H9 (cell line): ENCODE measurements at regions not wholly inside any gene's neighbourhood (a gene's known extent, or its start where the extent isn't known, plus 50 kb on each side); places are given as distances from the start of the nearest gene placed in this dataset.
"Not testable (repeated sequence)": the region's sequence is repeated elsewhere in the genome, so short reads cannot be mapped to it uniquely, and the experiment has no call there.

ENCODE experiments used
- DNase-seq: peaks from one replicate; pipeline ENCODE4 v3.0.0-alpha.2; 2017
- H2AFZ ChIP-seq: one replicate; pipeline ENCODE4 v1.6.1; 2013; ENCODE audit warnings: mild to moderate bottlenecking, low read length, control low read depth, moderate library complexity
- H2AK5ac ChIP-seq: 2 replicates; pipeline ENCODE4 v1.6.1; 2013; ENCODE audit warnings: low read length, control low read depth, mixed read lengths; ENCODE audit not compliant: insufficient read length
- H2BK120ac ChIP-seq: one replicate; pipeline ENCODE4 v1.6.1; 2013; ENCODE audit warnings: low read depth, mild to moderate bottlenecking, low read length, control low read depth, inconsistent platforms; ENCODE audit not compliant: poor library complexity, severe bottlenecking
- H2BK12ac ChIP-seq: 2 replicates; pipeline ENCODE4 v1.6.1; 2013; ENCODE audit warnings: low read length, control low read depth, mixed read lengths, low read depth; ENCODE audit not compliant: insufficient read length
- H2BK15ac ChIP-seq: 2 replicates; pipeline ENCODE4 v1.6.1; 2013; ENCODE audit warnings: low read depth, low read length, control low read depth
- H2BK20ac ChIP-seq: one replicate; pipeline ENCODE4 v1.6.1; 2013; ENCODE audit warnings: low read depth, mild to moderate bottlenecking, low read length, control low read depth, inconsistent platforms; ENCODE audit not compliant: poor library complexity, severe bottlenecking
- H2BK5ac ChIP-seq: 2 replicates; pipeline ENCODE4 v1.6.1; 2013; ENCODE audit warnings: low read length, control low read depth, mixed read lengths; ENCODE audit not compliant: insufficient read length
- H3K14ac ChIP-seq: 2 replicates; pipeline ENCODE4 v1.6.1; 2013; ENCODE audit warnings: low read length, control low read depth; ENCODE audit not compliant: insufficient read depth
- H3K18ac ChIP-seq: 2 replicates; pipeline ENCODE4 v1.6.1; 2013; ENCODE audit warnings: low read depth, mild to moderate bottlenecking, mixed read lengths, low read length, control low read depth; ENCODE audit not compliant: insufficient read length
- H3K23ac ChIP-seq: 2 replicates; pipeline ENCODE4 v1.6.1; 2013; ENCODE audit warnings: low read length, control low read depth, mixed read lengths, low read depth; ENCODE audit not compliant: insufficient read length
- H3K23me2 ChIP-seq: 2 replicates; pipeline ENCODE4 v1.6.1; 2013; ENCODE audit warnings: low read depth, mild to moderate bottlenecking, mixed read lengths, low read length, control low read depth; ENCODE audit not compliant: insufficient read length, poor library complexity, severe bottlenecking
- H3K27ac ChIP-seq: 2 replicates; pipeline ENCODE4 v1.5.1; 2013; ENCODE audit warnings: low read length, control low read depth, mixed read lengths, low read depth; ENCODE audit not compliant: insufficient read length
- H3K27me3 ChIP-seq: 2 replicates; pipeline ENCODE4 v1.6.1; 2013; ENCODE audit warnings: low read length, control low read depth, inconsistent platforms; ENCODE audit not compliant: insufficient read depth
- H3K4ac ChIP-seq: 2 replicates; pipeline ENCODE4 v1.6.1; 2013; ENCODE audit warnings: low read depth, mild to moderate bottlenecking, control low read depth, inconsistent platforms, low read length, moderate library complexity
- H3K4me1 ChIP-seq: 2 replicates; pipeline ENCODE4 v1.6.1; 2013; ENCODE audit warnings: low read length, control low read depth, inconsistent platforms; ENCODE audit not compliant: insufficient read depth
- H3K4me2 ChIP-seq: 2 replicates; pipeline ENCODE4 v1.6.1; 2013; ENCODE audit warnings: low read length, control low read depth, mixed read lengths; ENCODE audit not compliant: insufficient read length, insufficient read depth
- H3K56ac ChIP-seq: 2 replicates; pipeline ENCODE4 v1.6.1; 2013; ENCODE audit warnings: low read depth, mild to moderate bottlenecking, mixed read lengths, low read length, control low read depth; ENCODE audit not compliant: insufficient read length
- H3K79me1 ChIP-seq: 2 replicates; pipeline ENCODE4 v1.6.1; 2013; ENCODE audit warnings: low read depth, mild to moderate bottlenecking, moderate library complexity, low read length, control low read depth, inconsistent platforms; ENCODE audit not compliant: insufficient read depth, poor library complexity, severe bottlenecking
- H3K79me2 ChIP-seq: 2 replicates; pipeline ENCODE4 v1.6.1; 2013; ENCODE audit warnings: low read length, control low read depth, inconsistent platforms; ENCODE audit not compliant: insufficient read depth
- H3K9ac ChIP-seq: 2 replicates; pipeline ENCODE4 v1.6.1; 2013; ENCODE audit warnings: low read length, control low read depth, mixed read lengths; ENCODE audit not compliant: insufficient read length; ENCODE audit errors: extremely low read depth
- H3K9me3 ChIP-seq: one replicate; pipeline ENCODE4 v1.6.1; 2013; ENCODE audit warnings: low read depth, low read length, inconsistent platforms; ENCODE audit not compliant: control insufficient read depth
- H3T11ph ChIP-seq: one replicate; pipeline ENCODE4 v1.6.1; 2013; ENCODE audit warnings: mild to moderate bottlenecking, low read length, control low read depth, inconsistent platforms
- H4K20me1 ChIP-seq: one replicate; pipeline ENCODE4 v1.6.1; 2013; ENCODE audit not compliant: control insufficient read depth, insufficient read length, insufficient read depth
- H4K5ac ChIP-seq: 2 replicates; pipeline ENCODE4 v1.6.1; 2013; ENCODE audit warnings: low read depth, mild to moderate bottlenecking, mixed read lengths, low read length, control low read depth; ENCODE audit not compliant: insufficient read length
- H4K8ac ChIP-seq: replicated peaks from 2 replicates; pipeline ENCODE4 v1.6.1; 2013; ENCODE audit warnings: low read length, control low read depth, mixed read lengths, low read depth; ENCODE audit not compliant: insufficient read length
- H4K91ac ChIP-seq: 2 replicates; pipeline ENCODE4 v1.6.1; 2013; ENCODE audit warnings: low read depth, mild to moderate bottlenecking, moderate library complexity, mixed read lengths, low read length, control low read depth; ENCODE audit not compliant: insufficient read length
- H3K27ac Mint-ChIP-seq, 3 experiments: 2 replicates in 2 of 3; 3 replicates in 1 of 3; pipeline ENCODE4 v1.8.0; 2020 to 2021; ENCODE audit warnings: mixed read lengths in 3 of 3, mild to moderate bottlenecking in 1 of 3, moderate library complexity in 1 of 3
- H3K27me3 Mint-ChIP-seq: 2 replicates; pipeline ENCODE4 v1.8.0; 2021; ENCODE audit warnings: low read depth, mild to moderate bottlenecking, moderate library complexity, mixed read lengths
- H3K36me3 Mint-ChIP-seq, 3 experiments: 2 replicates in 2 of 3; 3 replicates in 1 of 3; pipeline ENCODE4 v1.8.0; 2020 to 2021; ENCODE audit warnings: low read depth in 3 of 3, mixed read lengths in 3 of 3; ENCODE audit not compliant: insufficient read depth in 1 of 3
- H3K4me1 Mint-ChIP-seq, 2 experiments: 2 replicates each; pipeline ENCODE4 v1.8.0; 2020; ENCODE audit warnings: mixed read lengths in 2 of 2
- H3K4me3 Mint-ChIP-seq, 2 experiments: 2 replicates in 1 of 2; 3 replicates in 1 of 2; pipeline ENCODE4 v1.8.0; 2020 to 2021; ENCODE audit warnings: mild to moderate bottlenecking in 2 of 2, mixed read lengths in 2 of 2, moderate library complexity in 1 of 2
- H3K9me3 Mint-ChIP-seq, 2 experiments: 2 replicates in 1 of 2; 3 replicates in 1 of 2; pipeline ENCODE4 v1.8.0; 2020; ENCODE audit warnings: mild to moderate bottlenecking in 2 of 2, mixed read lengths in 2 of 2, moderate library complexity in 1 of 2
- WGBS: extraction: QIAGEN DNeasy Blood & Tissue Kit; methylation state at CpG from one replicate; pipeline ENCODE4 v1.1.7; 2013; ENCODE audit warnings: missing lambda C conversion rate, low lambda C conversion rate, mixed read lengths; ENCODE audit not compliant: insufficient read length; ENCODE audit errors: extremely low coverage; 5-methylcytosine and 5-hydroxymethylcytosine counted together

- not testable (repeated sequence) for H3T11ph ChIP-seq, H2BK120ac ChIP-seq, H3K27me3 ChIP-seq, H3K4me1 ChIP-seq, H2BK20ac ChIP-seq, H2AFZ ChIP-seq, H4K91ac ChIP-seq, DNase-seq, H2AK5ac ChIP-seq, H4K8ac ChIP-seq, H4K5ac ChIP-seq, H3K4me2 ChIP-seq, H3K56ac ChIP-seq, H2BK12ac ChIP-seq, H3K23ac ChIP-seq, H2BK15ac ChIP-seq, H3K23me2 ChIP-seq, H3K27me3 Mint-ChIP-seq, H3K4me3 Mint-ChIP-seq, H3K18ac ChIP-seq, H3K79me1 ChIP-seq, H3K27ac ChIP-seq, H3K4me1 Mint-ChIP-seq, H3K79me2 ChIP-seq, H3K9ac ChIP-seq, H2BK5ac ChIP-seq, H4K20me1 ChIP-seq, H3K27ac Mint-ChIP-seq, H3K4ac ChIP-seq, H3K14ac ChIP-seq
- WGBS: no CpG with 5 or more reads among the region's 12 CpGs
- H3K9me3 Mint-ChIP-seq: peaks cover 55 to 78% of the 10 kb centered on the region in 2 experiments
- H3K36me3 Mint-ChIP-seq: peaks cover 3 to 11% (median 9%) of the 10 kb centered on the region in 3 experiments; a peak in 6 of 7 replicates
- peaks cover 38% of the 10 kb centered on the region for H3K9me3 ChIP-seq
Measured at GRCh38 chr18:15003231-15003630, 255.3 kb downstream of the ANKRD30B start.

GRCh38 chr18:15003636-15004269, 255.8 kb downstream of the ANKRD30B start:
- H2BK12ac ChIP-seq, H2AK5ac ChIP-seq, H3K79me1 ChIP-seq, DNase-seq, H2BK15ac ChIP-seq, H3K27me3 ChIP-seq, H3K56ac ChIP-seq, H3K4me2 ChIP-seq, H3K18ac ChIP-seq, H2BK5ac ChIP-seq, H2BK120ac ChIP-seq, H3K4ac ChIP-seq, H3K27me3 Mint-ChIP-seq, H3K4me1 Mint-ChIP-seq, H4K91ac ChIP-seq, H4K8ac ChIP-seq, H4K20me1 ChIP-seq, H3K23ac ChIP-seq, H4K5ac ChIP-seq, H3K14ac ChIP-seq, H2AFZ ChIP-seq, H3K4me1 ChIP-seq, H3K4me3 Mint-ChIP-seq, H3T11ph ChIP-seq, H3K27ac Mint-ChIP-seq, H3K27ac ChIP-seq, H3K23me2 ChIP-seq, H3K9ac ChIP-seq, H3K79me2 ChIP-seq, H2BK20ac ChIP-seq: not testable (repeated sequence)
- Mint-ChIP-seq H3K36me3 (peaks cover 3 to 11% (median 9%) of the 10 kb centered on the region in 3 experiments; a peak in 6 of 7 replicates), H3K9me3 (peaks cover 56 to 77% of the 10 kb centered on the region in 2 experiments)
- no CpG with 5 or more reads among the region's 18 CpGs for WGBS
- H3K9me3 ChIP-seq: peaks cover 34% of the 10 kb centered on the region
